IMR-90 (cell line): ENCODE measurements at regions not wholly inside any gene's neighbourhood (a gene's known extent, or its start where the extent isn't known, plus 50 kb on each side); places are given as distances from the start of the nearest gene placed in this dataset.

Experiments
- ATAC-seq: fragments of 200-7000 bp; cut with Tn5 transposase; 2 replicates; pipeline ENCODE4 v1.9.1; 2020; ENCODE audit warnings: low read depth, mild to moderate bottlenecking, moderate library complexity
- BruUV-seq: library from RNA; stranded (reverse); fragments of 400-500 nt; replicated peaks from 2 replicates; lab custom pipeline; 2021; lab: Mats Ljungman, UMichigan
- CTCF ChIA-PET: fragments of 300-600 bp; formaldehyde crosslinking; extraction: SDS; loops from one replicate; lab custom pipeline; 2021; ENCODE audit warnings: antibody characterized with exemption; lab: Yijun Ruan, JAX
- POLR2A ChIA-PET: fragments of 300-600 bp; sonication (Branson Sonifier 250); formaldehyde crosslinking; loops from one replicate; lab custom pipeline; 2022; ENCODE audit warnings: antibody characterized with exemption; ENCODE audit not compliant: unreplicated experiment; lab: Charles Lee
- DNase-seq: peaks from one replicate; pipeline ENCODE4 v3.0.0; 2013
- H2AFZ ChIP-seq: replicated peaks from 2 replicates; pipeline ENCODE3; 2013; ENCODE audit warnings: low read length, mild to moderate bottlenecking; ENCODE audit not compliant: poor library complexity
- H2AK5ac ChIP-seq: 2 replicates; pipeline ENCODE4 v1.6.1; 2013; ENCODE audit warnings: low read depth, low read length, inconsistent platforms
- H2AK9ac ChIP-seq: replicated peaks from 2 replicates; pipeline ENCODE3; 2013; ENCODE audit warnings: mild to moderate bottlenecking, low read depth, low read length, moderate library complexity; ENCODE audit not compliant: poor library complexity
- H2BK120ac ChIP-seq: 2 replicates; pipeline ENCODE4 v1.6.1; 2013; ENCODE audit warnings: low read depth, low read length, inconsistent platforms
- H2BK15ac ChIP-seq: 3 replicates; pipeline ENCODE4 v1.6.1; 2013; ENCODE audit warnings: low read depth, low read length, inconsistent platforms
- H2BK20ac ChIP-seq: 2 replicates; pipeline ENCODE4 v1.6.1; 2013; ENCODE audit warnings: low read depth, mild to moderate bottlenecking, inconsistent platforms, low read length, moderate library complexity
- H2BK5ac ChIP-seq: 2 replicates; pipeline ENCODE4 v1.6.1; 2013; ENCODE audit warnings: mild to moderate bottlenecking, low read depth, low read length, inconsistent platforms; ENCODE audit not compliant: poor library complexity, severe bottlenecking
- H3K14ac ChIP-seq: replicated peaks from 2 replicates; pipeline ENCODE4 v1.6.1; 2013; ENCODE audit warnings: low read depth, low read length, inconsistent platforms
- H3K18ac ChIP-seq: 2 replicates; pipeline ENCODE4 v1.6.1; 2013; ENCODE audit warnings: low read depth, low read length, control low read depth
- H3K23ac ChIP-seq: 2 replicates; pipeline ENCODE4 v1.6.1; 2013; ENCODE audit warnings: low read depth, low read length, inconsistent platforms
- H3K27ac ChIP-seq: 2 replicates; pipeline ENCODE4 v1.5.1; 2013; ENCODE audit warnings: mild to moderate bottlenecking, control low read depth, low read length; ENCODE audit not compliant: insufficient read depth
- H3K27me3 ChIP-seq: 2 replicates; pipeline ENCODE4 v1.6.1; 2013; ENCODE audit warnings: low read length; ENCODE audit not compliant: control insufficient read depth, insufficient read depth
- H3K36me3 ChIP-seq: 2 replicates; pipeline ENCODE4 v1.6.1; 2013; ENCODE audit warnings: low read length, mixed read lengths; ENCODE audit not compliant: control insufficient read depth, insufficient read depth
- H3K4ac ChIP-seq: 2 replicates; pipeline ENCODE4 v1.6.1; 2013; ENCODE audit warnings: low read depth, low read length, inconsistent platforms
- H3K4me1 ChIP-seq: 2 replicates; pipeline ENCODE4 v1.6.1; 2013; ENCODE audit warnings: low read length, mixed read lengths; ENCODE audit not compliant: control insufficient read depth, insufficient read depth
- H3K4me2 ChIP-seq: 2 replicates; pipeline ENCODE4 v1.6.1; 2013; ENCODE audit warnings: low read depth, mild to moderate bottlenecking, control low read depth, low read length, moderate library complexity
- H3K4me3 ChIP-seq: 2 replicates; pipeline ENCODE4 v1.5.1; 2013; ENCODE audit warnings: low read depth, mild to moderate bottlenecking, control low read depth, low read length, moderate library complexity; ENCODE audit not compliant: insufficient read depth
- H3K56ac ChIP-seq: 2 replicates; pipeline ENCODE4 v1.6.1; 2013; ENCODE audit warnings: low read length, inconsistent platforms; ENCODE audit not compliant: insufficient read depth; ENCODE audit errors: extremely low read depth
- H3K79me1 ChIP-seq, 2 experiments: 2 replicates each; pipeline ENCODE4 v1.6.1; 2013; ENCODE audit warnings: low read length in 2 of 2, inconsistent platforms in 1 of 2, low read depth in 1 of 2
- H3K9ac ChIP-seq: 2 replicates; pipeline ENCODE4 v1.6.1; 2013; ENCODE audit warnings: low read depth, low read length, control low read depth
- H3K9me1 ChIP-seq: 2 replicates; pipeline ENCODE4 v1.6.1; 2013; ENCODE audit warnings: low read length, inconsistent platforms; ENCODE audit not compliant: insufficient read depth
- H3K9me3 ChIP-seq: 2 replicates; pipeline ENCODE4 v1.6.1; 2013; ENCODE audit warnings: low read length; ENCODE audit not compliant: control insufficient read depth, insufficient read depth
- H4K20me1 ChIP-seq: 2 replicates; pipeline ENCODE4 v1.6.1; 2013; ENCODE audit warnings: low read length, inconsistent platforms; ENCODE audit not compliant: insufficient read depth
- H4K5ac ChIP-seq: 2 replicates; pipeline ENCODE4 v1.6.1; 2013; ENCODE audit warnings: mild to moderate bottlenecking, low read depth, low read length, control low read depth
- H4K8ac ChIP-seq, 2 experiments: 2 replicates each; pipeline ENCODE4 v1.6.1; 2013; ENCODE audit warnings: low read depth in 2 of 2, low read length in 2 of 2, control low read depth in 1 of 2, inconsistent platforms in 1 of 2
- H4K91ac ChIP-seq: 2 replicates; pipeline ENCODE4 v1.6.1; 2013; ENCODE audit warnings: low read depth, low read length, inconsistent platforms; ENCODE audit not compliant: insufficient read depth
- ELK1 ChIP-seq: fragments of 150-350 bp; IDR thresholded peaks from 2 replicates; pipeline ENCODE4 v1.6.1; 2016; ENCODE audit warnings: low read depth, mild to moderate bottlenecking, low read length, moderate library complexity, borderline replicate concordance
- FOS ChIP-seq: fragments of 150-350 bp; IDR thresholded peaks from 2 replicates; pipeline ENCODE4 v1.6.1; 2016; ENCODE audit warnings: low read depth, low read length
- SMC3 ChIP-seq: fragments of 150-350 bp; IDR thresholded peaks from 2 replicates; pipeline ENCODE4 v1.6.1; 2016; ENCODE audit warnings: low read depth, mild to moderate bottlenecking, antibody characterized with exemption, low read length, moderate library complexity
- WGBS, 2 experiments: methylation state at CpG; one replicate each; pipeline versions ENCODE4 v1.1.5 to v1.1.7; 2013; ENCODE audit warnings: missing lambda C conversion rate in 2 of 2; ENCODE audit not compliant: insufficient read length in 1 of 2; ENCODE audit errors: extremely low coverage in 2 of 2; 5-methylcytosine and 5-hydroxymethylcytosine counted together
- dilution Hi-C: fragments of 300-500 bp; cut with HindIII; formaldehyde crosslinking; loops from one replicate; pipeline ENCODE4 v1.14.3; 2018; ENCODE audit warnings: low sequenced_read_pairs; ENCODE audit not compliant: unreplicated experiment
- in situ Hi-C: fragments of 300-500 bp; cut with MboI; formaldehyde crosslinking; loops from 3 replicates; pipeline ENCODE4 v1.14.3; 2019; ENCODE audit warnings: low sequenced_read_pairs, inconsistent platforms, mixed read lengths
- intact Hi-C: fragments of 100-400 bp; cut with micrococcal nuclease; formaldehyde crosslinking; loops from 2 replicates; pipeline ENCODE4 v1.10.0; 2022

- Histone ChIP-seq H3K4me2 (no peak overlapping the region), H3K23ac (no peak overlapping the region), H3K27ac (no peak overlapping the region), H4K8ac (no peak overlapping the region), H2AK5ac (no peak overlapping the region), H2AK9ac (no peak overlapping the region), H3K18ac (no peak overlapping the region), H4K20me1 (no peaks in the 10 kb centered on the region), H3K9ac (no peak overlapping the region), H3K27me3 (no peaks in the 10 kb centered on the region), H3K9me1 (no peaks in the 10 kb centered on the region), H3K4me1 (no peaks in the 10 kb centered on the region), H3K4me3 (no peak overlapping the region), H3K36me3 (no peaks in the 10 kb centered on the region), H3K79me1 (no peaks in the 10 kb centered on the region), H2AFZ (no peak overlapping the region), H3K9me3 (no peaks in the 10 kb centered on the region), H3K14ac (no peak overlapping the region), H2BK5ac (no peak overlapping the region), H3K4ac (no peak overlapping the region), H2BK15ac (no peak overlapping the region), H3K56ac (no peak overlapping the region), H2BK120ac (no peak overlapping the region), H2BK20ac (no peak overlapping the region), H4K5ac (no peak overlapping the region), H4K91ac (no peak overlapping the region)
- intact Hi-C loops (loop anchor here (10.0 kb wide), 1 partner anchor 1314 kb away; no protein-coding TSS in a partner anchor), dilution Hi-C loops (no loop called here), in situ Hi-C loops (no loop called here)
- WGBS, 2 experiments, result no CpG with 5 or more reads among the region's 2 CpGs
- TF ChIP-seq FOS, result no peak
- TF ChIP-seq SMC3, result no peak
- no peak for TF ChIP-seq ELK1
- BruUV-seq, result no TSS peak
- DNase-seq, result no peak
- ChIA-PET POLR2A (no interaction called here), CTCF (no interaction called here)
- ATAC-seq, result no peak
These were observed 287.6 kb downstream of the DIPK2A start for GRCh38 chr3:144259267-144259666.
